SK-N-SH (cell line): ENCODE measurements at regions not wholly inside any gene's neighbourhood (a gene's known extent, or its start where the extent isn't known, plus 50 kb on each side); places are given as distances from the start of the nearest gene placed in this dataset.

ENCODE experiments used
- CTCF ChIA-PET: fragments of 300-600, 350-600 bp; formaldehyde crosslinking; extraction: SDS; loops from one replicate; lab custom pipeline; 2021; lab: Yijun Ruan, JAX
- POLR2A ChIA-PET: fragments of 350-600 bp; sonication (Branson Sonifier 250); formaldehyde crosslinking; extraction: SDS; loops from one replicate; lab custom pipeline; 2020; ENCODE audit warnings: antibody characterized with exemption, inconsistent platforms; lab: Yijun Ruan, JAX
- DNase-seq: peaks from one replicate; pipeline ENCODE4 v3.0.0; 2012
- H2AFZ ChIP-seq: fragments of 200-600 bp; sonication (generic); 2 replicates; pipeline ENCODE4 v1.8.1; 2016; ENCODE audit warnings: antibody characterized with exemption, mild to moderate bottlenecking, low read depth
- H3F3A ChIP-seq: fragments of 200-600 bp; sonication (generic); replicated peaks from 2 replicates; pipeline ENCODE3; 2016; ENCODE audit warnings: antibody characterized with exemption, mild to moderate bottlenecking; ENCODE audit not compliant: insufficient read depth
- H3K27ac ChIP-seq, 2 experiments: fragments of 200-500 bp in 1 of 2; fragments of 200-600 bp in 1 of 2; sonication (Bioruptor generic) in 1 of 2; sonication (generic), shearing (Covaris generic) in 1 of 2; 2 replicates each; pipeline versions ENCODE4 v1.5.1 to v1.6.1; 2014 to 2016; ENCODE audit warnings: low read depth in 2 of 2, inconsistent platforms in 1 of 2, low read length in 1 of 2, mild to moderate bottlenecking in 1 of 2, mixed read lengths in 1 of 2
- H3K27me3 ChIP-seq: fragments of 200-600 bp; sonication (generic), shearing (Covaris generic); 2 replicates; pipeline ENCODE4 v1.6.1; 2016; ENCODE audit warnings: mixed run types; ENCODE audit not compliant: insufficient read depth
- H3K36me3 ChIP-seq, 2 experiments: fragments of 200-500 bp in 1 of 2; fragments of 200-600 bp in 1 of 2; sonication (Bioruptor generic) in 1 of 2; sonication (generic) in 1 of 2; replicated peaks in 1 of 2; 2 replicates each; pipeline versions ENCODE3 to v1.5.1; 2014 to 2016; ENCODE audit warnings: low read length in 1 of 2, mild to moderate bottlenecking in 1 of 2; ENCODE audit not compliant: insufficient read depth in 2 of 2, control insufficient read depth in 1 of 2
- H3K4me1 ChIP-seq, 2 experiments: fragments of 200-500 bp in 1 of 2; fragments of 200-600 bp in 1 of 2; sonication (Bioruptor generic) in 1 of 2; sonication (generic), shearing (Covaris generic) in 1 of 2; 2 replicates each; pipeline versions ENCODE4 v1.5.1 to v1.6.1; 2014 to 2016; ENCODE audit warnings: low read depth in 1 of 2, low read length in 1 of 2, mixed run types in 1 of 2; ENCODE audit not compliant: insufficient read depth in 2 of 2, control insufficient read depth in 1 of 2
- H3K4me2 ChIP-seq: fragments of 200-600 bp; sonication (generic), shearing (Covaris generic); 2 replicates; pipeline ENCODE4 v1.6.1; 2017; ENCODE audit warnings: mixed run types
- H3K4me3 ChIP-seq, 2 experiments: fragments of 200-500 bp in 1 of 2; fragments of 200-600 bp in 1 of 2; sonication (Bioruptor generic) in 1 of 2; sonication (generic), shearing (Covaris generic) in 1 of 2; 2 replicates each; pipeline versions ENCODE4 v1.5.1 to v1.8.1; 2014 to 2016; ENCODE audit warnings: low read depth in 2 of 2, inconsistent platforms in 1 of 2, low read length in 1 of 2, mild to moderate bottlenecking in 1 of 2, mixed read lengths in 1 of 2, moderate library complexity in 1 of 2
- H3K79me2 ChIP-seq: fragments of 200-600 bp; sonication (generic); 2 replicates; pipeline ENCODE4 v1.8.1; 2017; ENCODE audit warnings: mild to moderate bottlenecking; ENCODE audit not compliant: insufficient read depth
- H3K9ac ChIP-seq: fragments of 200-600 bp; sonication (generic); 2 replicates; pipeline ENCODE4 v1.6.1; 2017; ENCODE audit warnings: mixed run types
- H3K9me2 ChIP-seq: fragments of 200-600 bp; sonication (generic); 2 replicates; pipeline ENCODE4 v1.6.1; 2017; ENCODE audit warnings: mixed run types
- H3K9me3 ChIP-seq: fragments of 200-600 bp; sonication (generic); 2 replicates; pipeline ENCODE4 v1.6.1; 2017; ENCODE audit warnings: mixed run types, mild to moderate bottlenecking, moderate library complexity
- H4K20me1 ChIP-seq: fragments of 200-600 bp; sonication (generic); 2 replicates; pipeline ENCODE4 v1.6.1; 2017; ENCODE audit warnings: mild to moderate bottlenecking, mixed run types; ENCODE audit not compliant: insufficient read depth
- CHD2 ChIP-seq: fragments of 150-350 bp; IDR thresholded peaks from 2 replicates; pipeline ENCODE4 v1.6.1; 2018; ENCODE audit warnings: low read length; ENCODE audit not compliant: partially characterized antibody
- CTCF ChIP-seq: fragments of 200-600 bp; sonication (generic); IDR thresholded peaks from 2 replicates; pipeline ENCODE4 v1.6.1; 2017; ENCODE audit warnings: antibody characterized with exemption, mild to moderate bottlenecking, moderate library complexity
- EP300 ChIP-seq, 2 experiments: IDR thresholded peaks; 2 replicates each; pipeline versions ENCODE4 v1.4.0 to v1.6.1; 2012; ENCODE audit warnings: borderline replicate concordance in 1 of 2, low read depth in 1 of 2, low read length in 1 of 2
- EZH2phosphoT487 ChIP-seq: fragments of 200-600 bp; sonication (generic); IDR thresholded peaks from 2 replicates; pipeline ENCODE4 v1.6.1; 2017; ENCODE audit warnings: low read depth, mixed run types, mild to moderate bottlenecking, antibody characterized with exemption, moderate library complexity, borderline replicate concordance
- FOSL2 ChIP-seq: IDR thresholded peaks from 2 replicates; pipeline ENCODE4 v1.4.0; 2012; ENCODE audit warnings: low read depth, mild to moderate bottlenecking, moderate library complexity, borderline replicate concordance
- FOXJ3 ChIP-seq: sonication (generic); formaldehyde crosslinking; IDR thresholded peaks from 2 replicates; pipeline ENCODE4 v1.5.1; 2020; ENCODE audit warnings: mild to moderate bottlenecking, missing genetic modification reagents
- IRF3 ChIP-seq: fragments of 150-350 bp; IDR thresholded peaks from 2 replicates; pipeline ENCODE4 v1.6.1; 2016; ENCODE audit warnings: mild to moderate bottlenecking, low read depth, low read length
- MAX ChIP-seq: IDR thresholded peaks from 2 replicates; pipeline ENCODE4 v1.4.0; 2012; ENCODE audit warnings: low read depth
- MEF2A ChIP-seq: IDR thresholded peaks from 2 replicates; pipeline ENCODE4 v1.4.0; 2012; ENCODE audit warnings: low read depth, borderline replicate concordance
- NRF1 ChIP-seq: IDR thresholded peaks from 2 replicates; pipeline ENCODE4 v1.6.1; 2012; ENCODE audit warnings: low read depth, mild to moderate bottlenecking, low read length
- POLR2AphosphoS5 ChIP-seq: IDR thresholded peaks from 2 replicates; pipeline ENCODE4 v1.6.1; 2012; ENCODE audit warnings: low read depth, low read length
- RAD21 ChIP-seq: IDR thresholded peaks from 2 replicates; pipeline ENCODE4 v1.6.1; 2012; ENCODE audit warnings: mild to moderate bottlenecking, low read length
- RFX5 ChIP-seq: IDR thresholded peaks from 2 replicates; pipeline ENCODE4 v1.6.1; 2012; ENCODE audit warnings: mild to moderate bottlenecking, improper control_type of control experiment, low read length
- RXRA ChIP-seq: IDR thresholded peaks from 2 replicates; pipeline ENCODE4 v1.4.0; 2012; ENCODE audit warnings: low read depth, mild to moderate bottlenecking, borderline replicate concordance
- SMC3 ChIP-seq: IDR thresholded peaks from 2 replicates; pipeline ENCODE4 v1.6.1; 2012; ENCODE audit warnings: low read depth, low read length, improper control_type of control experiment
- TAF1 ChIP-seq: IDR thresholded peaks from 2 replicates; pipeline ENCODE4 v1.6.1; 2012; ENCODE audit warnings: low read depth, mild to moderate bottlenecking, low read length, moderate library complexity, borderline replicate concordance
- TCF12 ChIP-seq: IDR thresholded peaks from 2 replicates; pipeline ENCODE4 v1.4.0; 2012
- WGBS: methylation state at CpG from one replicate; pipeline ENCODE4 v1.1.6; 2017; ENCODE audit warnings: low lambda C conversion rate; 5-methylcytosine and 5-hydroxymethylcytosine counted together
- TF ChIP-seq, protein P1 (sequence below): IDR thresholded peaks from 2 replicates; pipeline ENCODE4 v1.4.0; 2012; ENCODE audit warnings: low read depth, borderline replicate concordance

DNA sequence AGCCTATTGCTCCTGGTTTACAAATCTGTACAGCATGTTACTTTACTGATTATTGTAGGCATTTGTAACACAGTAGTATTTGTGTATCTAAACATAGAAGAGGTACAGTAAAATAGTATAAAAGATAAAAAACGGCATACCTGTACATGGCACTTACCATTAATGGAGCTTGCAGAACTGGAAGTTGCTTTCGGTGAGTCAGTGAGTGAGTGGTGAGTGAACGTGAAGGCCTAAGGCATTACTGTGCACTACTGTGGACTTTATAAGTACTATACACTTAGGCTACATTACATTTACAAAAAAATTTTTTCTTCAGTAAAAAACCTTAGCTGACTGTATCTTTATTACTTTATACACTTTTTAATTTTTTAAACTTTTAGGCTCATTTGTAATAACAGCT lies 90.9 kb downstream of the RAP2B start:
- 46% methylated on average over 3 of the region's 3 CpGs for WGBS
- H4K20me1 ChIP-seq: no peaks in the 10 kb centered on the region
- no peak overlapping the region for H3K9ac ChIP-seq
- H3F3A ChIP-seq: peaks cover 21% of the 10 kb centered on the region
- H3K9me3 ChIP-seq: no peaks in the 10 kb centered on the region
- TF ChIP-seq CTCF: no peak
- TF ChIP-seq EP300 (IDR thresholded peaks at IDR 0.05; ENCODE audit: borderline replicate concordance in 1 of 2, low read depth in 1 of 2, low read length in 1 of 2): no peak
- TF ChIP-seq CHD2: no peak
- no peak for TF ChIP-seq SMC3
- no peak for TF ChIP-seq RFX5
- no peak for TF ChIP-seq RXRA
- TF ChIP-seq MAX: no peak
- no peak for TF ChIP-seq NRF1
- TF ChIP-seq POLR2AphosphoS5: no peak
- TF ChIP-seq MEF2A: no peak
- no peak for TF ChIP-seq RAD21
- TF ChIP-seq TCF12: no peak
- no peak for TF ChIP-seq IRF3
- no peak for TF ChIP-seq FOSL2
- TF ChIP-seq EZH2phosphoT487: no peak
- no peak for TF ChIP-seq FOXJ3 (CRISPR knock-in tag)
- TF ChIP-seq, all 33 proteins: peak for 0
- CTCF ChIA-PET: no interaction called here
- Histone ChIP-seq H3K27me3 (no peaks in the 10 kb centered on the region), H3K79me2 (no peaks in the 10 kb centered on the region), H2AFZ (no peak overlapping the region), H3K9me2 (no peaks in the 10 kb centered on the region), H3K36me3 (no peaks in the 10 kb centered on the region), H3K27ac (no peak overlapping the region), H3K4me1 (peaks cover 0 to 17% of the 10 kb centered on the region in 2 experiments; a peak in 2 of 4 replicates), H3K4me2 (no peak overlapping the region), H3K4me3 (no peak overlapping the region)
- POLR2A ChIA-PET: no interaction called here
- no peak for DNase-seq

- POLR2A ChIA-PET: no interaction called here
- peaks cover 21% of the 10 kb centered on the region for H3F3A ChIP-seq
- no peak overlapping the region for H3K4me2 ChIP-seq
- peaks cover 0 to 21% of the 10 kb centered on the region in 2 experiments; a peak in 2 of 4 replicates for H3K4me1 ChIP-seq
- H3K36me3 ChIP-seq: no peaks in the 10 kb centered on the region
- H3K9me2 ChIP-seq: no peaks in the 10 kb centered on the region
- TF ChIP-seq, protein P1, sequence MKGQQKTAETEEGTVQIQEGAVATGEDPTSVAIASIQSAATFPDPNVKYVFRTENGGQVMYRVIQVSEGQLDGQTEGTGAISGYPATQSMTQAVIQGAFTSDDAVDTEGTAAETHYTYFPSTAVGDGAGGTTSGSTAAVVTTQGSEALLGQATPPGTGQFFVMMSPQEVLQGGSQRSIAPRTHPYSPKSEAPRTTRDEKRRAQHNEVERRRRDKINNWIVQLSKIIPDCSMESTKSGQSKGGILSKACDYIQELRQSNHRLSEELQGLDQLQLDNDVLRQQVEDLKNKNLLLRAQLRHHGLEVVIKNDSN: no peak
- TF ChIP-seq MAX (no peak), TAF1 (no peak), FOSL2 (no peak)
- TF ChIP-seq, all 33 proteins: peak for 0
- H4K20me1 ChIP-seq: no peaks in the 10 kb centered on the region
- H3K27ac ChIP-seq: no peak overlapping the region
- no peak overlapping the region for H3K9ac ChIP-seq
- 94% methylated on average over 5 of the region's 5 CpGs for WGBS
- no peaks in the 10 kb centered on the region for H3K27me3 ChIP-seq
- no peaks in the 10 kb centered on the region for H3K9me3 ChIP-seq
- H3K79me2 ChIP-seq: no peaks in the 10 kb centered on the region
- CTCF ChIA-PET: interaction anchor here (0.6 kb wide), 1 partner anchor 797 kb away, joined by 4 read pairs; no protein-coding TSS in a partner anchor
- no peak overlapping the region for H2AFZ ChIP-seq
- no peak for DNase-seq
- H3K4me3 ChIP-seq: no peak overlapping the region
Observed at GRCh38 chr3:153254361-153254760, 92.3 kb downstream of the RAP2B start.
